GM23248 (cell line): ENCODE measurements at regions not wholly inside any gene's neighbourhood (a gene's known extent, or its start where the extent isn't known, plus 50 kb on each side); places are given as distances from the start of the nearest gene placed in this dataset.

Source experiments
- DNase-seq: peaks from one replicate; pipeline ENCODE4 v3.0.0-alpha.2; 2015
- H2AFZ ChIP-seq: fragments of 200-600 bp; sonication (generic); 2 replicates; pipeline ENCODE4 v1.6.1; 2016; ENCODE audit warnings: antibody characterized with exemption
- H3F3A ChIP-seq: fragments of 200-600 bp; sonication (generic); 2 replicates; pipeline ENCODE4 v1.6.1; 2016; ENCODE audit warnings: mild to moderate bottlenecking, antibody characterized with exemption, mixed run types; ENCODE audit not compliant: insufficient read depth
- H3K27ac ChIP-seq: fragments of 200-600 bp; sonication (generic); 2 replicates; pipeline ENCODE4 v1.5.1; 2016; ENCODE audit warnings: mild to moderate bottlenecking
- H3K27me3 ChIP-seq: fragments of 200-600 bp; sonication (generic); replicated peaks from 2 replicates; pipeline ENCODE4 v1.6.1; 2016; ENCODE audit warnings: mild to moderate bottlenecking; ENCODE audit not compliant: insufficient read depth
- H3K36me3 ChIP-seq: fragments of 200-600 bp; sonication (generic); 2 replicates; pipeline ENCODE4 v1.6.1; 2016; ENCODE audit warnings: low read depth, mild to moderate bottlenecking
- H3K4me1 ChIP-seq: fragments of 200-600 bp; sonication (generic); 2 replicates; pipeline ENCODE4 v1.6.1; 2016; ENCODE audit warnings: mild to moderate bottlenecking; ENCODE audit not compliant: insufficient read depth
- H3K4me2 ChIP-seq: fragments of 200-600 bp; sonication (generic); one replicate; pipeline ENCODE4 v1.6.1; 2016; ENCODE audit warnings: mild to moderate bottlenecking; ENCODE audit not compliant: unreplicated experiment
- H3K4me3 ChIP-seq: fragments of 200-600 bp; sonication (generic); 2 replicates; pipeline ENCODE4 v1.5.1; 2016; ENCODE audit warnings: mild to moderate bottlenecking
- H3K79me2 ChIP-seq: fragments of 200-600 bp; sonication (generic); 2 replicates; pipeline ENCODE4 v1.6.1; 2016; ENCODE audit warnings: mild to moderate bottlenecking; ENCODE audit not compliant: insufficient read depth
- H3K9ac ChIP-seq: fragments of 200-600 bp; sonication (generic); 2 replicates; pipeline ENCODE4 v1.6.1; 2016; ENCODE audit warnings: mild to moderate bottlenecking
- H3K9me2 ChIP-seq: fragments of 200-600 bp; sonication (generic); 2 replicates; pipeline ENCODE4 v1.6.1; 2016; ENCODE audit warnings: mixed run types, mild to moderate bottlenecking, moderate library complexity; ENCODE audit not compliant: insufficient read depth
- H3K9me3 ChIP-seq: fragments of 200-600 bp; sonication (generic); one replicate; pipeline ENCODE4 v1.6.1; 2017; ENCODE audit warnings: low read depth
- H4K20me1 ChIP-seq: fragments of 200-600 bp; sonication (generic); 2 replicates; pipeline ENCODE4 v1.6.0; 2016; ENCODE audit not compliant: insufficient read depth
- EZH2 ChIP-seq: fragments of 200-600 bp; sonication (generic); IDR thresholded peaks from 2 replicates; pipeline ENCODE4 v1.6.1; 2018; ENCODE audit warnings: antibody characterized with exemption, mild to moderate bottlenecking; ENCODE audit not compliant: insufficient read depth, poor library complexity, severe bottlenecking
- EZH2phosphoT487 ChIP-seq: fragments of 200-600 bp; sonication (generic); IDR thresholded peaks from 2 replicates; pipeline ENCODE4 v1.6.1; 2018; ENCODE audit warnings: antibody characterized with exemption, moderate library complexity, mild to moderate bottlenecking, low read depth; ENCODE audit not compliant: insufficient read depth
- WGBS, 2 experiments: methylation state at CpG; one replicate each; pipeline ENCODE4 v1.1.6; 2015 to 2017; ENCODE audit warnings: low lambda C conversion rate in 2 of 2, low coverage in 1 of 2; ENCODE audit errors: missing lambda C conversion rate in 2 of 2; 5-methylcytosine and 5-hydroxymethylcytosine counted together
- in situ Hi-C: fragments of 300-500 bp; cut with MboI; formaldehyde crosslinking; loops from 2 replicates; pipeline ENCODE4 v1.15.0; 2020

- H3K79me2 ChIP-seq, result no peaks in the 10 kb centered on the region
- no peak overlapping the region for H3K4me3 ChIP-seq
- H3K9me2 ChIP-seq, result no peaks in the 10 kb centered on the region
- no peaks in the 10 kb centered on the region for H3K9me3 ChIP-seq
- no peaks in the 10 kb centered on the region for H3K27me3 ChIP-seq
- H3F3A ChIP-seq, result no peaks in the 10 kb centered on the region
- no peak for TF ChIP-seq EZH2
- no peak for TF ChIP-seq EZH2phosphoT487
- no peak overlapping the region for H3K4me2 ChIP-seq
- in situ Hi-C loops, result no loop called here
- no peaks in the 10 kb centered on the region for H4K20me1 ChIP-seq
- no peak overlapping the region for H3K27ac ChIP-seq
- no peak overlapping the region for H2AFZ ChIP-seq
- no peaks in the 10 kb centered on the region for H3K36me3 ChIP-seq
- WGBS, 2 experiments, result 3 to 14% methylated on average over 1 of the region's 1 CpG
- H3K4me1 ChIP-seq, result no peaks in the 10 kb centered on the region
- no peak overlapping the region for H3K9ac ChIP-seq
- DNase-seq, result no peak
Observed at GRCh38 chr10:65827359-65827758, 1098.5 kb upstream of the LRRTM3 start.

GRCh38 chr10:65838811-65839210 lies 1087.0 kb upstream of the LRRTM3 start:
- no peak overlapping the region for H2AFZ ChIP-seq
- no peak overlapping the region for H3K27ac ChIP-seq
- H3K27me3 ChIP-seq, result no peaks in the 10 kb centered on the region
- no peaks in the 10 kb centered on the region for H4K20me1 ChIP-seq
- H3K9ac ChIP-seq, result no peak overlapping the region
- no peak overlapping the region for H3K4me3 ChIP-seq
- no peaks in the 10 kb centered on the region for H3K36me3 ChIP-seq
- DNase-seq, result no peak
- in situ Hi-C loops, result no loop called here
- TF ChIP-seq EZH2, result no peak
- TF ChIP-seq EZH2phosphoT487, result no peak
- no peaks in the 10 kb centered on the region for H3K9me2 ChIP-seq
- no peak overlapping the region for H3K4me2 ChIP-seq
- no peaks in the 10 kb centered on the region for H3K4me1 ChIP-seq
- H3K79me2 ChIP-seq, result no peaks in the 10 kb centered on the region
- no peaks in the 10 kb centered on the region for H3F3A ChIP-seq
- no peaks in the 10 kb centered on the region for H3K9me3 ChIP-seq

GRCh38 chr10:65843203-65843602 lies 1082.6 kb upstream of the LRRTM3 start:
- Histone ChIP-seq H3K4me1 (no peaks in the 10 kb centered on the region), H3K9me2 (no peaks in the 10 kb centered on the region), H2AFZ (no peak overlapping the region), H3F3A (no peaks in the 10 kb centered on the region), H4K20me1 (no peaks in the 10 kb centered on the region), H3K27ac (no peak overlapping the region), H3K4me3 (no peak overlapping the region), H3K36me3 (no peaks in the 10 kb centered on the region), H3K4me2 (no peak overlapping the region), H3K27me3 (no peaks in the 10 kb centered on the region), H3K9me3 (no peaks in the 10 kb centered on the region), H3K79me2 (no peaks in the 10 kb centered on the region), H3K9ac (no peak overlapping the region)
- WGBS, 2 experiments, result 33 to 46% methylated on average over 3 of the region's 3 CpGs
- in situ Hi-C loops, result no loop called here
- no peak for TF ChIP-seq EZH2phosphoT487
- TF ChIP-seq EZH2, result no peak
- no peak for DNase-seq

DNA sequence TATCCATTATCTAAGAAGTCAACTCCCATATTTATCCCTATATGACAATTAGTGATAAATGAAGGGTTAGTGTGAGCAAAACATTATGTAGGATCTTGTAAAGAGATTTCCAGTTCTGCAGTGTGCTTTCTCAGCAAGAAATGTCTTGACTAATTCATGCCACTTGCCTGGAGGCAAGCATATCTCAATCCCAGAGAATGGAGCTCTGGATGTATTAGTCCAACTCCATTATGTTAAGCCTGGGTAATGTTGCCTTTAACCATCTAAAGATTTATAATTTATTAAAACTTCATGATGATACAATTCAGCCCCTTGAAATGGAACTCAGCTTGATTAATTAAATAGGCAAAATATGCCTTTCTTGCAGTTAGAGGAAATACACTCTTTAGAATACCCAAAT lies 1079.9 kb upstream of the LRRTM3 start:
- no peak overlapping the region for H3K9ac ChIP-seq

DNA sequence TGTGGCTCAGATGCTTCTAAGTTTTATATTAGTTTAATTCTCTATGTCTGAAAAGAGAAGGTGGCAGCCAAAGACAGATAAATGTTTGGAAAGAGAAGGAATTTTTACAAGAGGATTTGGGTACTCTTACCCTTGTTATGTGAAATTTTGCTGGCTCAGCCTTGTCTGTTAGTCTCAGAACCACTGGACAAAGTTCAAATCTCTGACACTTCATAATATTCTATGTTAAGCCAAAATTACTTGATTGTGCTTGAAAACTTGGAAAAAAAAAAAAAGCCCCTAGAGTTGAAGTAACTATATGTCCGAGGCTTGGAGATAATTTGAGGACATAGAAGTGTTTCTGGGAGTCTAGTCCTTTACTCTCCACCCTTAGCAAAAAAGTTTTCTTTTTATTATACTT lies 1079.3 kb upstream of the LRRTM3 start:
- Histone ChIP-seq H3F3A (no peaks in the 10 kb centered on the region), H2AFZ (no peak overlapping the region), H3K9me3 (no peaks in the 10 kb centered on the region), H3K9me2 (no peaks in the 10 kb centered on the region), H3K79me2 (no peaks in the 10 kb centered on the region), H3K4me3 (no peak overlapping the region), H3K4me2 (no peak overlapping the region), H3K27ac (no peak overlapping the region), H3K36me3 (no peaks in the 10 kb centered on the region), H4K20me1 (no peaks in the 10 kb centered on the region), H3K27me3 (no peaks in the 10 kb centered on the region), H3K9ac (no peak overlapping the region), H3K4me1 (no peaks in the 10 kb centered on the region)
- DNase-seq, result no peak
- TF ChIP-seq EZH2 (no peak), EZH2phosphoT487 (no peak)
- in situ Hi-C loops, result no loop called here
- 0% methylated on average over 1 of the region's 1 CpG for WGBS, 2 experiments

More for the DNA sequence above, 1079.9 kb upstream of the LRRTM3 start:
- in situ Hi-C loops, result no loop called here
- TF ChIP-seq EZH2, result no peak
- TF ChIP-seq EZH2phosphoT487, result no peak
- Histone ChIP-seq H3K27me3 (no peaks in the 10 kb centered on the region), H4K20me1 (no peaks in the 10 kb centered on the region), H3K4me3 (no peak overlapping the region), H3K9me3 (no peaks in the 10 kb centered on the region), H3K4me2 (no peak overlapping the region), H3F3A (no peaks in the 10 kb centered on the region), H3K79me2 (no peaks in the 10 kb centered on the region), H2AFZ (no peak overlapping the region), H3K9me2 (no peaks in the 10 kb centered on the region), H3K4me1 (no peaks in the 10 kb centered on the region), H3K27ac (no peak overlapping the region), H3K36me3 (no peaks in the 10 kb centered on the region)
- no peak for DNase-seq
